Subcutaneous abdominal adipose tissue (tissue), 5 donors: ENCODE measurements at regions not wholly inside any gene's neighbourhood (a gene's known extent, or its start where the extent isn't known, plus 50 kb on each side); places are given as distances from the start of the nearest gene placed in this dataset.
A peak's percentile ranks its signal among the peaks of the same experiment; 100 is the strongest.

Source experiments
- H3K27ac ChIP-seq: one replicate; pipeline ENCODE4 v1.7.0; 2013; ENCODE audit warnings: low read depth, mild to moderate bottlenecking, inconsistent platforms, low read length, moderate library complexity
- H3K27me3 ChIP-seq, 5 donors: one replicate each; pipeline ENCODE4 v1.7.0; 2013; ENCODE audit warnings: low read length in 5 of 5, inconsistent platforms in 1 of 5; ENCODE audit not compliant: control insufficient read depth in 5 of 5, insufficient read depth in 4 of 5
- H3K36me3 ChIP-seq, 5 donors: one replicate each; pipeline ENCODE4 v1.7.0; 2013; ENCODE audit warnings: low read length in 5 of 5; ENCODE audit not compliant: control insufficient read depth in 5 of 5, insufficient read depth in 5 of 5
- H3K4me1 ChIP-seq, 5 donors: one replicate each; pipeline ENCODE4 v1.7.0; 2013; ENCODE audit warnings: low read length in 5 of 5, mild to moderate bottlenecking in 3 of 5, moderate library complexity in 1 of 5; ENCODE audit not compliant: control insufficient read depth in 5 of 5, insufficient read depth in 5 of 5
- H3K4me3 ChIP-seq, 5 donors: one replicate each; pipeline ENCODE4 v1.7.0; 2013; ENCODE audit warnings: low read length in 5 of 5, low read depth in 1 of 5
- H3K9ac ChIP-seq, 5 donors: one replicate each; pipeline ENCODE4 v1.7.0; 2013; ENCODE audit warnings: low read length in 5 of 5, mild to moderate bottlenecking in 4 of 5, moderate library complexity in 3 of 5
- H3K9me3 ChIP-seq, 5 donors: one replicate each; pipeline ENCODE4 v1.7.0; 2013; ENCODE audit warnings: low read length in 5 of 5; ENCODE audit not compliant: control insufficient read depth in 5 of 5
- donor health status: healthy.
- donor health status: healthy.
- donor health status: healthy.
- donor health status: healthy.
- donor health status: healthy.

GRCh38 chr12:97753332-97753731, 290.7 kb downstream of the RMST start:
- peaks cover 1 to 19% (median 7%) of the 10 kb centered on the region in 5 donors for H3K4me1 ChIP-seq
- H3K9ac ChIP-seq, result no peak overlapping the region
- H3K4me3 ChIP-seq, result no peak overlapping the region
- no peaks in the 10 kb centered on the region for H3K36me3 ChIP-seq
- no peak overlapping the region for H3K27ac ChIP-seq
- H3K9me3 ChIP-seq, result no peaks in the 10 kb centered on the region
- H3K27me3 ChIP-seq, result no peaks in the 10 kb centered on the region

- Histone ChIP-seq H3K9ac (no peak overlapping the region), H3K4me1 (peaks cover 1 to 19% (median 7%) of the 10 kb centered on the region in 5 donors), H3K4me3 (no peak overlapping the region), H3K27ac (no peak overlapping the region), H3K9me3 (no peaks in the 10 kb centered on the region), H3K36me3 (no peaks in the 10 kb centered on the region), H3K27me3 (no peaks in the 10 kb centered on the region)
Observed at GRCh38 chr12:97754306-97754705, 291.7 kb downstream of the RMST start.

- H3K36me3 ChIP-seq, result no peaks in the 10 kb centered on the region
- H3K27ac ChIP-seq, result peak overlapping the region; percentile 59
Observed at GRCh38 chr12:97756066-97756666, 293.6 kb downstream of the RMST start.

GRCh38 chr12:97756741-97757140, 294.1 kb downstream of the RMST start:
- H3K9ac ChIP-seq, result no peak overlapping the region
- peak overlapping the region; percentile 59 for H3K27ac ChIP-seq
- no peaks in the 10 kb centered on the region for H3K36me3 ChIP-seq
- no peak overlapping the region for H3K4me3 ChIP-seq
- H3K4me1 ChIP-seq, result peaks cover 1 to 19% (median 7%) of the 10 kb centered on the region in 5 donors
- peaks cover 0 to 1% (median 0%) of the 10 kb centered on the region in 5 donors for H3K9me3 ChIP-seq
- no peaks in the 10 kb centered on the region for H3K27me3 ChIP-seq

More at GRCh38 chr12:97756066-97756666, 293.6 kb downstream of the RMST start:
- no peaks in the 10 kb centered on the region for H3K27me3 ChIP-seq
- H3K4me1 ChIP-seq, result peaks cover 1 to 19% (median 7%) of the 10 kb centered on the region in 5 donors
- H3K9me3 ChIP-seq, result no peaks in the 10 kb centered on the region
- H3K4me3 ChIP-seq, result no peak overlapping the region
- no peak overlapping the region for H3K9ac ChIP-seq

GRCh38 chr12:97757481-97758193, 295.0 kb downstream of the RMST start:
- no peaks in the 10 kb centered on the region for H3K36me3 ChIP-seq
- H3K9me3 ChIP-seq, result peaks cover 0 to 5% (median 4%) of the 10 kb centered on the region in 5 donors
- H3K9ac ChIP-seq, result no peak overlapping the region
- H3K4me1 ChIP-seq, result peaks cover 1 to 19% (median 7%) of the 10 kb centered on the region in 5 donors
- peak overlapping the region in 1 of 5 donors; percentile 28 for H3K4me3 ChIP-seq
- peak overlapping the region; percentile 59 for H3K27ac ChIP-seq
- H3K27me3 ChIP-seq, result no peaks in the 10 kb centered on the region

GRCh38 chr12:97758194-97758501, 295.5 kb downstream of the RMST start:
- Histone ChIP-seq H3K4me3 (no peak overlapping the region), H3K4me1 (peaks cover 1 to 19% (median 7%) of the 10 kb centered on the region in 5 donors), H3K36me3 (no peaks in the 10 kb centered on the region), H3K9ac (no peak overlapping the region), H3K27me3 (no peaks in the 10 kb centered on the region), H3K27ac (peak overlapping the region; percentile 42), H3K9me3 (peaks cover 0 to 8% (median 4%) of the 10 kb centered on the region in 5 donors)

GRCh38 chr12:97758586-97758985, 296.0 kb downstream of the RMST start:
- Histone ChIP-seq H3K4me3 (no peak overlapping the region), H3K9ac (no peak overlapping the region), H3K4me1 (peaks cover 1 to 19% (median 7%) of the 10 kb centered on the region in 5 donors), H3K9me3 (peaks cover 0 to 8% (median 4%) of the 10 kb centered on the region in 5 donors), H3K36me3 (no peaks in the 10 kb centered on the region), H3K27me3 (no peaks in the 10 kb centered on the region), H3K27ac (no peak overlapping the region)

- H3K4me3 ChIP-seq, result no peak overlapping the region
- no peak overlapping the region for H3K9ac ChIP-seq
- H3K27me3 ChIP-seq, result no peaks in the 10 kb centered on the region
- no peaks in the 10 kb centered on the region for H3K36me3 ChIP-seq
- H3K4me1 ChIP-seq, result peaks cover 1 to 19% (median 7%) of the 10 kb centered on the region in 5 donors
- peaks cover 0 to 8% (median 4%) of the 10 kb centered on the region in 5 donors for H3K9me3 ChIP-seq
- no peak overlapping the region for H3K27ac ChIP-seq
Observed at GRCh38 chr12:97760601-97761000, 298.0 kb downstream of the RMST start.

- no peak overlapping the region for H3K27ac ChIP-seq
Observed at GRCh38 chr12:97763113-97763512, 300.5 kb downstream of the RMST start.

GRCh38 chr12:97764700-97765099, 302.1 kb downstream of the RMST start:
- H3K36me3 ChIP-seq, result no peaks in the 10 kb centered on the region
- H3K27ac ChIP-seq, result no peak overlapping the region
- no peaks in the 10 kb centered on the region for H3K4me1 ChIP-seq
- no peak overlapping the region for H3K9ac ChIP-seq
- no peaks in the 10 kb centered on the region for H3K27me3 ChIP-seq
- no peak overlapping the region for H3K4me3 ChIP-seq
- H3K9me3 ChIP-seq, result peaks cover 0 to 8% (median 4%) of the 10 kb centered on the region in 5 donors

More at GRCh38 chr12:97763113-97763512, 300.5 kb downstream of the RMST start:
- Histone ChIP-seq H3K4me3 (no peak overlapping the region), H3K9me3 (peaks cover 0 to 8% (median 4%) of the 10 kb centered on the region in 5 donors), H3K9ac (no peak overlapping the region), H3K4me1 (no peaks in the 10 kb centered on the region), H3K36me3 (no peaks in the 10 kb centered on the region), H3K27me3 (no peaks in the 10 kb centered on the region)
